Endodermal cell (in vitro differentiated cells): ENCODE measurements at regions not wholly inside any gene's neighbourhood (a gene's known extent, or its start where the extent isn't known, plus 50 kb on each side); places are given as distances from the start of the nearest gene placed in this dataset.
"Not testable (repeated sequence)": the region's sequence is repeated elsewhere in the genome, so short reads cannot be mapped to it uniquely, and the experiment has no call there.

Experiments used
- DNase-seq: peaks from one replicate; pipeline ENCODE4 v3.0.0-alpha.2; 2017
- H3K27ac ChIP-seq: 2 replicates; pipeline ENCODE4 v1.5.1; 2013; ENCODE audit warnings: mild to moderate bottlenecking, low read depth, low read length, moderate library complexity
- H3K27me3 ChIP-seq: 2 replicates; pipeline ENCODE4 v1.6.1; 2013; ENCODE audit warnings: mild to moderate bottlenecking, low read length, moderate library complexity; ENCODE audit not compliant: insufficient read depth, control insufficient read depth, poor library complexity, severe bottlenecking
- H3K36me3 ChIP-seq: 2 replicates; pipeline ENCODE4 v1.7.0; 2013; ENCODE audit warnings: mild to moderate bottlenecking, low read length, moderate library complexity; ENCODE audit not compliant: control insufficient read depth, insufficient read depth
- H3K4me1 ChIP-seq: one replicate; pipeline ENCODE4 v1.7.0; 2013; ENCODE audit warnings: low read length; ENCODE audit not compliant: control insufficient read depth, insufficient read depth
- H3K4me3 ChIP-seq: 2 replicates; pipeline ENCODE4 v1.5.1; 2013; ENCODE audit warnings: mild to moderate bottlenecking, low read length, moderate library complexity
- H3K9ac ChIP-seq: 2 replicates; pipeline ENCODE4 v1.6.1; 2013; ENCODE audit warnings: mild to moderate bottlenecking, low read length, moderate library complexity; ENCODE audit not compliant: poor library complexity, severe bottlenecking; ENCODE audit errors: extremely low read depth
- H3K9me3 ChIP-seq: 2 replicates; pipeline ENCODE4 v1.6.1; 2013; ENCODE audit warnings: mild to moderate bottlenecking, low read length, moderate library complexity; ENCODE audit not compliant: control insufficient read depth
- H3K27ac Mint-ChIP-seq: 2 replicates; pipeline ENCODE4 v1.8.0; 2020; ENCODE audit warnings: mixed read lengths
- H3K27me3 Mint-ChIP-seq: 2 replicates; pipeline ENCODE4 v1.8.0; 2021; ENCODE audit warnings: mild to moderate bottlenecking, mixed read lengths; ENCODE audit not compliant: insufficient read depth
- H3K36me3 Mint-ChIP-seq: 2 replicates; pipeline ENCODE4 v1.8.0; 2020; ENCODE audit warnings: low read depth, mixed read lengths
- H3K4me1 Mint-ChIP-seq: 2 replicates; pipeline ENCODE4 v1.8.0; 2020; ENCODE audit warnings: mixed read lengths
- H3K4me3 Mint-ChIP-seq: 2 replicates; pipeline ENCODE4 v1.8.0; 2020; ENCODE audit warnings: mild to moderate bottlenecking, moderate library complexity, mixed read lengths
- H3K9me3 Mint-ChIP-seq: 2 replicates; pipeline ENCODE4 v1.8.0; 2020; ENCODE audit warnings: mild to moderate bottlenecking, mixed read lengths
- WGBS, 2 experiments: methylation state at CpG; one replicate each; pipeline versions ENCODE4 v1.1.5 to v1.1.7; 2013; ENCODE audit warnings: missing lambda C conversion rate in 2 of 2, mixed read lengths in 1 of 2; ENCODE audit not compliant: insufficient coverage in 1 of 2, insufficient read length in 1 of 2; 5-methylcytosine and 5-hydroxymethylcytosine counted together
- TF ChIP-seq, protein P1 (sequence below): fragments of 200-600 bp; sonication (generic); conservative IDR thresholded peaks from 2 replicates; pipeline ENCODE4 v1.5.0; 2021; ENCODE audit warnings: antibody characterized with exemption, mild to moderate bottlenecking

GRCh38 chrX:94288972-94289371 is 615.0 kb downstream of the FAM133A start:
- Histone ChIP-seq H3K4me3 (no peak overlapping the region), H3K9me3 (peaks cover 5% of the 10 kb centered on the region), H3K36me3 (no peaks in the 10 kb centered on the region), H3K27ac (no peak overlapping the region), H3K4me1 (no peaks in the 10 kb centered on the region), H3K27me3 (no peaks in the 10 kb centered on the region), H3K9ac (no peak overlapping the region)
- TF ChIP-seq, protein P1, sequence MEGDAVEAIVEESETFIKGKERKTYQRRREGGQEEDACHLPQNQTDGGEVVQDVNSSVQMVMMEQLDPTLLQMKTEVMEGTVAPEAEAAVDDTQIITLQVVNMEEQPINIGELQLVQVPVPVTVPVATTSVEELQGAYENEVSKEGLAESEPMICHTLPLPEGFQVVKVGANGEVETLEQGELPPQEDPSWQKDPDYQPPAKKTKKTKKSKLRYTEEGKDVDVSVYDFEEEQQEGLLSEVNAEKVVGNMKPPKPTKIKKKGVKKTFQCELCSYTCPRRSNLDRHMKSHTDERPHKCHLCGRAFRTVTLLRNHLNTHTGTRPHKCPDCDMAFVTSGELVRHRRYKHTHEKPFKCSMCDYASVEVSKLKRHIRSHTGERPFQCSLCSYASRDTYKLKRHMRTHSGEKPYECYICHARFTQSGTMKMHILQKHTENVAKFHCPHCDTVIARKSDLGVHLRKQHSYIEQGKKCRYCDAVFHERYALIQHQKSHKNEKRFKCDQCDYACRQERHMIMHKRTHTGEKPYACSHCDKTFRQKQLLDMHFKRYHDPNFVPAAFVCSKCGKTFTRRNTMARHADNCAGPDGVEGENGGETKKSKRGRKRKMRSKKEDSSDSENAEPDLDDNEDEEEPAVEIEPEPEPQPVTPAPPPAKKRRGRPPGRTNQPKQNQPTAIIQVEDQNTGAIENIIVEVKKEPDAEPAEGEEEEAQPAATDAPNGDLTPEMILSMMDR: no peak
- no peak for DNase-seq
- whole genome bisulfite sequencing, 2 experiments: no CpG with 5 or more reads among the region's 1 CpG
- Mint-ChIP-seq H3K9me3 (peaks cover 17% of the 10 kb centered on the region), H3K4me3 (no peak overlapping the region), H3K27me3 (no peaks in the 10 kb centered on the region), H3K27ac (peak overlapping the region; percentile 42), H3K36me3 (peaks cover 6% of the 10 kb centered on the region), H3K4me1 (peaks cover 27% of the 10 kb centered on the region)

- peaks cover 14% of the 10 kb centered on the region for H3K4me1 Mint-ChIP-seq
- TF ChIP-seq, protein P1: no peak
- 87% methylated on average over 2 of the region's 2 CpGs; no CpG with 5 or more reads in 1 of the 2 experiments for WGBS, 2 experiments
- H3K9me3 Mint-ChIP-seq: peaks cover 67% of the 10 kb centered on the region
- DNase-seq: no peak
- Histone ChIP-seq H3K4me1 (no peaks in the 10 kb centered on the region), H3K27ac (no peak overlapping the region), H3K9ac (no peak overlapping the region), H3K36me3 (no peaks in the 10 kb centered on the region), H3K4me3 (no peak overlapping the region), H3K27me3 (no peaks in the 10 kb centered on the region), H3K9me3 (peaks cover 47% of the 10 kb centered on the region)
- H3K4me3 Mint-ChIP-seq: no peak overlapping the region
- H3K27me3 Mint-ChIP-seq: peaks cover 3% of the 10 kb centered on the region
- no peak overlapping the region for H3K27ac Mint-ChIP-seq
- H3K36me3 Mint-ChIP-seq: peaks cover 21% of the 10 kb centered on the region
Observed at GRCh38 chrX:94302446-94302845, 628.4 kb downstream of the FAM133A start.

GRCh38 chrX:94329182-94329581 is 655.2 kb downstream of the FAM133A start:
- Histone ChIP-seq H3K9me3 (no peaks in the 10 kb centered on the region), H3K4me3 (no peak overlapping the region), H3K27me3 (no peaks in the 10 kb centered on the region), H3K27ac (no peak overlapping the region), H3K36me3 (no peaks in the 10 kb centered on the region), H3K9ac (no peak overlapping the region), H3K4me1 (no peaks in the 10 kb centered on the region)
- no peak for DNase-seq
- peaks cover 3% of the 10 kb centered on the region for H3K9me3 Mint-ChIP-seq
- no peaks in the 10 kb centered on the region for H3K27me3 Mint-ChIP-seq
- no peaks in the 10 kb centered on the region for H3K4me1 Mint-ChIP-seq
- TF ChIP-seq, protein P1: no peak
- H3K4me3 Mint-ChIP-seq: no peak overlapping the region
- no CpG with 5 or more reads among the region's 1 CpG for WGBS, 2 experiments
- no peak overlapping the region for H3K27ac Mint-ChIP-seq
- peaks cover 1% of the 10 kb centered on the region for H3K36me3 Mint-ChIP-seq

GRCh38 chrX:94341730-94342129 is 667.7 kb downstream of the FAM133A start:
- not testable (repeated sequence) for H3K4me3 Mint-ChIP-seq, H3K27me3 ChIP-seq, DNase-seq, H3K4me3 ChIP-seq, H3K9me3 ChIP-seq, H3K9ac ChIP-seq, H3K4me1 Mint-ChIP-seq, H3K36me3 Mint-ChIP-seq, H3K4me1 ChIP-seq, H3K9me3 Mint-ChIP-seq, H3K27me3 Mint-ChIP-seq, H3K36me3 ChIP-seq, H3K27ac Mint-ChIP-seq, H3K27ac ChIP-seq
- 94% methylated on average over 7 of the region's 7 CpGs; no CpG with 5 or more reads in 1 of the 2 experiments for WGBS, 2 experiments
